Iris pigment epithelial cell (primary cell): ENCODE measurements at regions not wholly inside any gene's neighbourhood (a gene's known extent, or its start where the extent isn't known, plus 50 kb on each side); places are given as distances from the start of the nearest gene placed in this dataset.

Source experiments
- DNase-seq: peaks from one replicate; pipeline ENCODE4 v3.0.0-alpha.2; 2011; ENCODE audit warnings: low read depth

DNA sequence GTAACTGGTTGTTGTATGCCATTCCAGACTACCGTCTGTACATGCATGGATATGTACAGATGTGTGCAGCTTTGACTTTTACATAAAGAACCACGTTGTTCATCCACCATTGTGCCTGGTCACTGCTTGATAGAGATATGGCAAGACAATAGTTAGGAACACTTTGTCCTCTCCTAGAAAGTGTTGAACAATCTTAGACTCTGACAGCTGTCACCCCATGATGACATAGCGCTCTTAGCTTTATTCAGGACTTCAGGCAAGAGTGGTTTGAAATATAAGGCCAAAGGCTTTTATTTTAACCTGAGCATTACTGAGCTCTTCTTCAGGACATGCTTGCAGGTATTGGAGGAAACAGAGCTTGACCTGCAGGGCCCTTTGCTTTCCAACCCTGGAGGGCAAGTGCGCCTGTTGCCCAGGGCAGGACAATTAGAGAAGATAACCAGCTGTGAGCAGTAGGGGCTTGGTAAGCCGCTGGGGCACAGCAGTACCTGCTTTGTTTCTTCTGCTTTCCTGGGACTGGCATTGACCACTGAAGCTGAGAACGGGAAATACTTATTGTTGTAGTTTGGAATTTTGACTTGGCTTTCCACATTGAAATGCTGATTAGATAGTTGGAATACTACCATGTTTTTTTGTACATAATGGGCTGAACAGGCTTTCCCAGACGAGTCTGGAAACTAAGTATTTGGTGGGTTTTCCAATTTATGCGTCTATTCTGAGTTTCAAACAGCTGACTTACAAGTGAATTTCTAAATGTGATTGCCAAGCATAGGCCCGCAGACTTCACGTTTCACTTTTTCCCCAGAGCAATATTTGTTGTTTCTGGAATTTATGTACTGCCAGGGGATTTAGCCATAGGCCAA lies 51.1 kb downstream of the GARRE1 start:
- no peak for DNase-seq

DNA sequence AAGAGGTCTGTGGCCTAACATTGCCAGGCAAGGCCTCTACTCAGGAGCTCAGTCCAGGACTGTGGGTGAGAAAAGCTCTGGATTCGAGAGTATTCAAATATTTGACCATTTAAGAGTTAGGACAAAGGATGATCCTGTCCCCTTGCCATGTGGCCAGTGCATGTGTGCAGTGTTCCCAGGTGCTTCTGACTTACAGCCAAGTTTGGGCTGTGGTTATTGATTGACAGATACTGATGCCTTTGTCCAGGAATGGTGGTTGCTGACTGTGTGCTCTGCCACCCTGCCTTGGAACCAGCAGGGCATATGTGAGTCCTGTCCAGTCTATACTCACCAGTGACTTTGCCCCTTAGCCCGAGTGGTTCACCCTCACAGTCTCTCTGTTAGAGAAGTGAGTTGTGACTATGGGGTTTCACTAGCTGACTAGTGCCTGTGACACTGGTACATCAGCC lies 51.9 kb downstream of the GARRE1 start:
- DNase-seq, result no peak

DNA sequence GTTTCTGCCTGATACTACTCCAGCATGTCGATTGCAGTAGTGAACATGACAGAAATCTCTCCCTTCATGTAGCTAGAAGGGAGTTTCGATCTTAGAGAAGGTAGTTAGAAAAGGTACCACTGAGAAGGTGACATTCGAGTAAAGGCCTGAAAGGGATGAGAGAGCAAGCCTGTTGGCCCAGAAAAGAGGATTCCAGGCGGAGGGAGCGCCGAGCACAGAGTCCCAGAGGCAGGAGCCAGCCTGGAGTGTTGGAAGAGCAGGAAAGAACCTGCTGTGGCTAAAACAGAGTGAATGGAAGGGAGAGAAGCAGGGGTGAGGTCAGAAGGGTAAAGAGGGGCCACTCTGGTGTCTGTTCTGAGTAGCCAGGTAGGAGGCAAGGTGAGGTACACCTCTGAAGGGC lies 52.5 kb downstream of the GARRE1 start:
- no peak for DNase-seq

DNA sequence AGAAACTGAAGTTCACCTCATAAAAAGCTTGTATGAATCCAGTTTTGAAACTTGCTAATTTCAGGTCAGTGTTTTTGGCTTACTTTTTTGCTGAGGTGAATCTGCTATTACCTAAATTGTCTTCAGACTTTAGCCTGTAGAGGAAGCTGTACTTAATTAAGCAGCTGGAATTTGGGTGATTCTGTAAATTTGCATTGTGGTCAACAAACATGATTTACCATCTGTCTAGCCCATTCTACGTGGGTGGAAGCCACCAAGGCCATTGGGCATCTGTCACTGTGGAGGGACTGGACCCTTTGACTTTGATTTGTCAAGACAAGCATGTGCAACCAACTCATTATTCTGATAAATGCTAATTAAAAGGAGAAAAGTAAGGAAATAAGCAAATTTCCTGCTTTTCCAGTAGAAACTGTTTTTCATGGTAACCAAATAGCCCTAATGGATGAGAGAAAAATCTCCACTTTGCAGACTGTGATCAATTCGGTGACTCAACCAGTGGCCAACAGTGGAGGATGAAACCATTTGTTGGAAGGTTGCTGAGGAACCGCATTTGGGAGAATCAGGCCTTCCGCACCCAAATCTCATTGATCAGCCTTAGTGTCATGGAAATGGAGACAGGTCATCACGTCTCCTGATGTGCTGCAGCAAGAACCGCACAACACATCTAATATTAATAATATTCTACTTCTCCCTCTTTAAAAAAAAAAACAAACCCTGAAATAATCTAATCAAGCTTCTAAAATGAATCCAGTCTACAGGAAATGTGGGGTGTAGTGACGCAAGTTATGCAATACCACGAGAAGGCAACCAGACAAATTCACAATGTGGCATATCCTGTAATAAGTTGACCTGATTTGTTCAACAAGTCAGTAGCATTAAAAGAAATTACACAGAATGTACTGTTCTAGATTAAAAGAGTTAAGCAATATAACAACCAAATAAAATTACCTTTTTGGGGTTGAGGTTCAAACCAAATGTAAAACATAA lies 54.3 kb downstream of the GARRE1 start:
- DNase-seq, result peak; percentile 73

DNA sequence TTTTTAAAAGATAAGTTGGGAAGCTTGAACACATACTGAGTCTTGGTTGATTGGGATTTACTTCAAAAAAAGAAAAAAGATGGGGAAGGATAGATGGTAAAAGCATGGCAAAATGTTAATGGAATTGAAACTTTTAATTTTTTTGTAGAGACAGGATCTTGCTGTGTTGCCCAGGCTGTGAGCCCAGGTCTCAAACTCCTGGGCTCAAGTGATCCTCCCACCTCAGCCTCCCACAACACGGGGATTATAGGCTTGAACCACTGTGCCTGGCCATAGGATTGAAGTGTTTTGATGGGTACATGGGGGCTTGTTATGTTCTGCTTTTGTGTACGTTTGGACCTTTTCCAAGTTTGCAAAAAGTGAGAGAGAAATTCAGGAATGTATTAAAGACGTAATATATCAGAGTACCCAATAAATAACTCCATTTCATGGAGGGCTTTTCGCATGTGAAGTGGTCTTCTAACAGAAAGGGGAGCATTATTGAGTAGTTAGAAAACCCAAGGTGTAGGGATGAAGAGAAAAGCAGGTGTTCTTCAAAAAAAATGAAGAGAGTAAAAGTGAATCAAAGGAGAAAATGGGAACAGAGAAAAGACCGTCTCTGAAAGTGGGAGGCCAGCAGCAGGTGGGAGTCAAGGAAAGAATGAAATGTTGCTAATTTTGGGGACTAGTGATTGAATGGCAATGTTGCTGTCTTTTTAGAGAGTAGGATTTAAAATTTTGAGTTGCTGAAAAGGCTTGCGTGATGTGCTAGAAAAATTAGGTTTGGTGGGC lies 55.2 kb downstream of the GARRE1 start:
- DNase-seq, result no peak

DNA sequence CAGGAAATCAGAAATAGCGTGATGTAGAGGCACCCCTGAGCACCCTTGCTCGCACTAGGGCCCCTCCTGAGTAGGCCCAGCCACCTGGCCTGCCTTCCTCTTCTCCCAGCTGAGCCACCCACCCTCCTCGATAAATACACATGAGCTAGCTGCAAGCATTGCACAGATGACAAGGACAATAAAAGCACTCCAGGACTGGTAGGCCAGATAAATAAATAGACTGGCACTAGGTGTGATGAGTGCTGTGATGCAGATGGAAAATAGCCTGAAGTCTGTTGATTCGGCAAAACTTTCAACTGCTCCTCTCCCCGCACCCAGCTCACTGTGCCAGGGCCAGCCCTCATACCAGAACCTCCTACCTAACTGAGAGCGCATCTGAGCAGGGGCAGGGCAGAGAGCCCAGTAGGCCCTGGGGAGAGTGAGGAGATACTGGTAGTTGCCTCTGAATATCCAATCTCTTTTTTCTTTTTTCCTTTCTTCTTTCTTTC lies 54.5 kb upstream of the GPI start:
- no peak for DNase-seq

DNA sequence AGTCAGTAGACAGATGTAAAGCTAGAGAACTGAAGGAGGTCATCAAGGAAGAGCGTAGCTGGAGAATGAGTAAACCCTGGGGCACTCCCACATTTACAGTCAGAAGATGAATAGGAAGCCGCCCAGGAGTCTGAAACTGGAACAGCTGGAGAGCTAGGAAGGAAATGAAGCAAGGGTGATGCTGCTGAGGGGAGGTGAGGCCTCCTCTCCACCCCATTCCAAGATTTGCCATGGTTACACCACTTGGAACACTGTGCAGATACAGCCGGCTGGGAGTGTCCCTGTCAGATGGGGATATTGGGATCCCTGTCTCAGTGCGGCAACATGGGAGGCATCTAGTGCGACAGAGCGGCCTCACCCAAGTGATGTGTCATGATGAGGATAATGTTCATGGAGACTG lies 51.8 kb upstream of the GPI start:
- peak; percentile 74 for DNase-seq

DNA sequence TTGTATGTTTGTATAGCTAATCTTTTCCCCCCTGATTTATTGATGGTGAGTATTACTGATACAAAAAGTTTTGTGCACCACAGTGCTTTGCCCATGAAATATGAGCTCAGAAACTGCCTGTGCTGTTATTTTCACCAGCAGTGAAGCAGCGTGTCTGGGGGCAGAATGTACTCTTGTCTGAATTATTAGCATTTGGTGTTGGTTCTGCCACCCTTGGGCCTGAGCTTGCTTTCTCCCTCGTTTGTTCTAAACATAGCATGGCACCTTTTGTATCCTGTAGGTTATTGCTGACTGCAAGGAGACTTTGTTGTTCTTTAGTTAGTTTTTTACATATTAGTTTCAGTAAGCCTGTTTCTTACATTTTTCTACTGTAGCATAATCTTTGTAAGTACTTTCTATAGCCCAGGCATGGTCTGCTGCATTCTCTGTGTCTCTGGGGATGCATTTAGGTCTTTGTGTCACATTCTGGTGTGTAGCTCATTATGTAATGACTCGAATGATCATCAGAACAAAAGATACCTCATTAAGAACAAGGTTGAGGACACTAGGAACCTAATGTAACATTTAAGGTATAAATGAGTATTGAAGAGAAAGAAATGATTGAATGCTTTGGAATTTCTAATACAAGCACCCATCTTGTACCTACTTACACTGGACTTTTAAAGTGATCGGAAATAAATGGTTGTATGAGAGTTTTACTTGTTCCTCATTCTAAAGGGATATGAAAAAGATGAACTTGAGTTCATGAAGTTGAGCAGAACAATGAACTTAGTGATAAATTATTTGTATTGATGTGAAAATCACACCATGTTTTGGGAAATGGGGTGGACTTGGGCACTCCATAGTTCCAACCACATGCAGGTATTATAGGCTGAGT lies 50.3 kb upstream of the GPI start:
- no peak for DNase-seq
